ENCODE measurements at regions not wholly inside any gene's neighbourhood (a gene's known extent, or its start where the extent isn't known, plus 50 kb on each side); places are given as distances from the start of the nearest gene placed in this dataset.

- TF ChIP-seq CBX8 (IDR thresholded peaks at IDR 0.05; ENCODE audit: borderline replicate concordance, low read depth, low read length) (no peak), NRF1 (IDR thresholded peaks at IDR 0.05; ENCODE audit: low read depth, low read length) (peak; percentile 59), CHD1 (IDR thresholded peaks at IDR 0.05; ENCODE audit: low read depth, low read length) (no peak)
Measured at GRCh38 chr15:24856397-24857390, 98.1 kb upstream of the SNRPN start (continued).
